ENCODE measurements at regions not wholly inside any gene's neighbourhood (a gene's known extent, or its start where the extent isn't known, plus 50 kb on each side); places are given as distances from the start of the nearest gene placed in this dataset.

- TF ChIP-seq, protein P1, sequence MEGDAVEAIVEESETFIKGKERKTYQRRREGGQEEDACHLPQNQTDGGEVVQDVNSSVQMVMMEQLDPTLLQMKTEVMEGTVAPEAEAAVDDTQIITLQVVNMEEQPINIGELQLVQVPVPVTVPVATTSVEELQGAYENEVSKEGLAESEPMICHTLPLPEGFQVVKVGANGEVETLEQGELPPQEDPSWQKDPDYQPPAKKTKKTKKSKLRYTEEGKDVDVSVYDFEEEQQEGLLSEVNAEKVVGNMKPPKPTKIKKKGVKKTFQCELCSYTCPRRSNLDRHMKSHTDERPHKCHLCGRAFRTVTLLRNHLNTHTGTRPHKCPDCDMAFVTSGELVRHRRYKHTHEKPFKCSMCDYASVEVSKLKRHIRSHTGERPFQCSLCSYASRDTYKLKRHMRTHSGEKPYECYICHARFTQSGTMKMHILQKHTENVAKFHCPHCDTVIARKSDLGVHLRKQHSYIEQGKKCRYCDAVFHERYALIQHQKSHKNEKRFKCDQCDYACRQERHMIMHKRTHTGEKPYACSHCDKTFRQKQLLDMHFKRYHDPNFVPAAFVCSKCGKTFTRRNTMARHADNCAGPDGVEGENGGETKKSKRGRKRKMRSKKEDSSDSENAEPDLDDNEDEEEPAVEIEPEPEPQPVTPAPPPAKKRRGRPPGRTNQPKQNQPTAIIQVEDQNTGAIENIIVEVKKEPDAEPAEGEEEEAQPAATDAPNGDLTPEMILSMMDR (IDR thresholded peaks at IDR 0.05 in 4 of 5, conservative IDR thresholded peaks at IDR 0.05 in 1 of 5): no peak
- TF ChIP-seq POLR2A (IDR thresholded peaks at IDR 0.05): no peak
These were observed 1418.4 kb downstream of the UQCRFS1 start for GRCh38 chr19:27794494-27795042.

All from gastrocnemius medialis (tissue), 4 donors.